Dermis blood vessel endothelial cell (primary cell): ENCODE measurements at regions not wholly inside any gene's neighbourhood (a gene's known extent, or its start where the extent isn't known, plus 50 kb on each side); places are given as distances from the start of the nearest gene placed in this dataset.
"Not testable (repeated sequence)": the region's sequence is repeated elsewhere in the genome, so short reads cannot be mapped to it uniquely, and the experiment has no call there.

ENCODE experiments used
- DNase-seq: peaks from one replicate; pipeline ENCODE4 v3.0.0; 2010

DNA sequence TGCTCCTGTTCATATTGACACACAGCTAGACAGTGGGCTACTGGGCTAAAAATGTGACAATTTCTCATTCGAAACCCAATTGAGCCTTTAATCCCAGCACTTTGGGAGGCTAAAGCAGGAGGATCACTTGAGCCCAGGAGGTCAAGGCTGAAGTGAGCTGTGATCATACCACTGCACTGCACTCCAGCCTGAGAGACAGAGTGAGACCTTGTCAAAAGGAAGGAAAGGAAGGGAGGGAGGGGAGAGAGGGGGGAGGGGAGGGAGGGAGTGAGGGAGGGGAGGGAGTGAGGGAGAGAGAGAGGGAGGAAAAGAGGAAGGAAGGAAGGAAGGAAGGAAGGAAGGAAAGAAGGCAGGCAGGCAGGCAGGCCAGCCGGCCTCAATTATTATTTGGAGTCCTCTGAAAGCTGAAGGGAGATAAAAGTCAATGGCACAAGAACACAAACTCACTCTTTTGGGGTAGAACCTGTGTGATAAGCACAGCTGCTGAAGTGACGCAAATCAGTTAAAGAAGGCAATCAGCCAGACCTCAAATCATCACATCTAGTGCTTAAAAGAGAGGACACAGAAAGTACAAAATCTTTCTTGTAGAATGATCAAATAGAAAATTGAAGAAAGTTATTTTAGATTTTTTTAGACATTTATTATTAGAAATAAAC lies 98.1 kb downstream of the CCDC71L start:
- DNase-seq: no peak

- no peak for DNase-seq
Measured at GRCh38 chr7:106561666-106562411, 99.1 kb downstream of the CCDC71L start.

DNA sequence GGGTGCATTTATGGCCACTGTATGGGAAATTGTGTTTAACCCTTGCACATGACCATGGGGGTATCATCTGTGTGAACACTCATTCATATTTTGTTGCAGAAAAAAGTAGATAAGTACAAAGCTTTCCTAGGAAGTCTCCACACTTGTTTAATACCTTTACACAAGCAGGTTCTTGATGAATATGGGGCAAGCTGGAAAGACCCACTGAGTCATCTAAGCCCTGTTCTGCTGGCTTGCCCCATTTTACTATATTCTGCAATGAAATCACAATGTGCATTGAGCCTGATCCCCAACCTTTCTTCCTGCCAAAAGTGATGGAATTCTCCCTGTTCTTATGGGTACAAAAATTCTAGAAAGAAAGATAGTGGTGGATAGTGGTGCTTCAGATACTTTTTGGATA lies 99.8 kb downstream of the CCDC71L start:
- no peak for DNase-seq

DNA sequence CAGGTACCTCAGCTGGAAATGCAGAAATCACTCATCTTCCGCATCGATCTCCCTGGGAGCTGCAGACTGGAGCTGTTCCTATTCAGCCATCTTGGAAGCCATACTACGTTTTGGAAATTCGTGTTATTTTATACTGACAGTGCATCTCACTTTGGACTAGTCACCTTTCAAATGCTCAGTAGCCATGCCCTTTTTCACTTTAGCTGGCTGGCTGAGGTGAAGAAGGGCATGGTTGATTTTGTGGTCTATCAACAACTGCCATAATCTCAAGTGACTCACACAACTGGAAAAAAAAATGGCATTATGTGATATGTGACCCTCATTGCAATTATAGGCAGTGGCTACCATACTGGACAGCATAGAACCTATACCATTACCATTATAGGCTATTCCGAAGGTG lies 100.5 kb downstream of the CCDC71L start:
- DNase-seq: no peak

DNA sequence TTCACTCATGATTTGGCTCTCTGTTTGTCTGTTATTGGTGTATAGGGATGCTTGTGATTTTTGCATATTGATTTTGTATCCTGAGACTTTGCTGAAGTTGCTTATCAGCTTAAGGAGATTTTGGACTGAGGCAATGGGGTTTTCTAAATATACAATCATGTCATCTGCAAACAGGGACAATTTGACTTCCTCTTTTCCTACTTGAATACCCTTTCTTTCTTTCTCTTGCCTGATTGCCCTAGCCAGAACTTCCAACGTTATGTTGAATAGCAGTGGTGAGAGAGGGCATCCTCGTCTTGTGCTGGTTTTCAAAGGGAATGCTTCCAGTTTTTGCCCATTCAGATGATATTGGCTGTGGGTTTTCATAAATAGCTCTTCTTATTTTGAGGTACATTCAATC lies 104.7 kb downstream of the CCDC71L start:
- DNase-seq: not testable (repeated sequence)

DNA sequence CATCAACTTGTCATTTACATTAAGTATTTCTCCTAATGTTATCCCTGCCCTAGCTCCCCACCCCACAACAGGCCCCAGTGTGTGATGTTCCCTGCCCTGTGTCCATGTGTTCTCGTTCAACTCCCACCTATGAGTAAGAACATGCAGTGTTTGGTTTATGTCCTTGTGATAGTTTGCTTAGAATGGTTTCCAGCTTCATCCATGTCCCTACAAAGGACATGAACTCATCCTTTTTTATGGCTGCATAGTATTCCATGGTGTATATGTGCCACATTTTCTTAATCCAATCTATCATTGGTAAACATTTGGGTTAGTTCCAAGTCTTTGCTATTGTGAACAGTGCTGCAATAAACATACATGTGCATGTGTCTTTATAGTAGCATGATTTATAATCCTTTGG lies 106.3 kb downstream of the CCDC71L start:
- not testable (repeated sequence) for DNase-seq

- DNase-seq: no peak
Measured at GRCh38 chr7:106553446-106553836, 107.5 kb downstream of the CCDC71L start.

GRCh38 chr7:106552645-106553445 lies 108.1 kb downstream of the CCDC71L start:
- DNase-seq: no peak

DNA sequence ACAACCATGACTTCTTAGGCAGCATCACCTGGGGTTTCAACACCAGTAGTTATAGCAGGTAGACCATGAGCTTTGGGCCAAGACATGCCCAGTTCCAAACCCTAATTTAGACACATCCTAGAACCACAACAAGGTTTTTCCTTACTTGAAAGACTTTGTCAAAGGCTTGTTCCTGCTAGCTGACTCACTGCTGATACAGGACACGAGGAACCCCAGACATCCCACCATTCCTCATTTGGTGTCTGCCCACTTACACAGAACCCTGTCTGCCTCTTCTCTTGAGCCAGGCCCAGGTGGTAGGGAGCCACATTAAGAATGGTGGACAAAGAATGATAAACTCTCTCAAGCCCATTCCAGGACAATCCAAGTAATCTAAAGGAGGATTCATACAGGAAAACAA lies 109.0 kb downstream of the CCDC71L start:
- DNase-seq: no peak

- no peak for DNase-seq
Measured at GRCh38 chr7:106548491-106548890, 112.5 kb downstream of the CCDC71L start.

DNA sequence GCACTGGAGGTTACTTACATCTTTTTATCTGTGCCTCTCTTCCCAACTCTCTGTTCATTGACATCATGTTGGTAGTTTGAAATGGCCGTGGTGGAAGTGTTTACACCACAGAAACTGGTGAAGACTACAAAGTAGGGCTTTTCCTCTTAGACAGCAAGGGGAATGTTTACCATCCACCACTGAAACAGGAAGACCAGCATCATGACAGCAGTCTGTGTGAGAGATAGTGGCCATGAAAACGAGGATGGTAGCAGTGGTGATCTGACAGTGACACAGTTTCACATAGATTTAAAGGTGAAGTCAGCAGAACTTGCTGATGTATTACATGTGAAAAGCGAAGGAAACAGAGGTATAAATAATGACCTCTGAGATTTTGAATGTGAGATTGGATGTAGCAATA lies 115.7 kb downstream of the CCDC71L start:
- no peak for DNase-seq

DNA sequence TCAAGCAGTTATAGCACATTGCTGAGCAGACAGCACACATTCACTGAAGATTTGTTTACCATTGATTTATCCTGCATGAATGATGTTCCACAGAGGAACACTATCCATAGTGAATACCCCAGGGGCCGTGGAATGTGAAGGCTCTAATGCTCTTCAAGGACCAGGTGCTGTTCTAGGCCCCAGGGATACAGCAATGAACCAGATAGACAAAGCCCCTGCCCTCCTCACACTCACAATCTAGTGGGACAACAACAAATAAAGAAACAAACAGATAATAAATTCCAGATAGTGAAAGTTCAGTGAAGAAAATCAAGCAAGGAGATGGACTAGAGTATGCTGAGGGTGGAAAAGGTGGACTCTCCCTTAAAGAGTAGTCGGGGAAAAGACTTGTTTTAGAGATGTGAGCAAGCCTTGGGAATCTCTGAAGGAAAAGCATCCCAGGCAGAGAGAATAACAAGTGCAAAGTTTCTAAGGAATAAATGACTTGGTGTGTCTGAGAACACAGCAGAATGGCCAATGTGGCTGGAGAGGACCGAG lies 117.7 kb downstream of the CCDC71L start:
- DNase-seq: no peak

GRCh38 chr7:106542550-106543220 lies 118.3 kb downstream of the CCDC71L start:
- DNase-seq: peak; percentile 95

GRCh38 chr7:106538638-106539037 lies 122.3 kb downstream of the CCDC71L start:
- DNase-seq: peak; percentile 98

- DNase-seq: peak; percentile 44
Measured at GRCh38 chr7:106537119-106537518, 123.8 kb downstream of the CCDC71L start.

GRCh38 chr7:106536079-106536478 lies 124.9 kb downstream of the CCDC71L start:
- no peak for DNase-seq

DNA sequence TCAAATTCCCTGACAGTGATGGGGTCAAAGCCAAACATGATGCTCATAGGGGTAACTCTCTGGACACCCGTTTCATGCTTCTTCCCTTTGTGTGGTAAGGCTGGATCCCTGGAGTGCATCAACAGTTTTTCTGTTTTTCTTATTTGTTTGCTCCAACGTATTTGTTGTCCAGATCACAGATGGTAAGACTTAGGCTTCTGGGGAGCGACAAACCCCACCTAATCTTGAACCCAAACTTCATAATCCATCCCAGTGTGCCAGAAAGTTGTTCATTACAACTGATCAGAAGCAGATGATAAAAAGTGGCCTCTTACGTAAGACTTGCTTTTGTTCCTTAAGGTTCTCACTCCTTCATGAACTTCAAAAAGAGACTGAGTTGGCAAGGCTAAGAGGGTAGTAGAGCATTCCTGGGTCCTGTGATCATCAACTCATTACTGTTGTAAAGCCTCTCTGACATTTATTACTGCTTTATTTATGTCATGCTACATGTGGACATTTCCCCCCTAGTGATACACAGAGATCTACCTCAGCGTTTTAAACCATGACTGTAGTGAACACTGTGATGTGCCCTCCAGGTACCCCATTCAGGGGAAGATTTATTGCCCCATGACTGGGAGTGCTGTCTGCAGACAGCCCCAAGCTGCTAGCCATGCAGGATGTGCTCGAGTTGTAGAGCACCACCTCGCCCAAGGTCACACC lies 125.6 kb downstream of the CCDC71L start:
- DNase-seq: no peak

GRCh38 chr7:106534271-106534846 lies 126.6 kb downstream of the CCDC71L start:
- DNase-seq: peak; percentile 13

DNA sequence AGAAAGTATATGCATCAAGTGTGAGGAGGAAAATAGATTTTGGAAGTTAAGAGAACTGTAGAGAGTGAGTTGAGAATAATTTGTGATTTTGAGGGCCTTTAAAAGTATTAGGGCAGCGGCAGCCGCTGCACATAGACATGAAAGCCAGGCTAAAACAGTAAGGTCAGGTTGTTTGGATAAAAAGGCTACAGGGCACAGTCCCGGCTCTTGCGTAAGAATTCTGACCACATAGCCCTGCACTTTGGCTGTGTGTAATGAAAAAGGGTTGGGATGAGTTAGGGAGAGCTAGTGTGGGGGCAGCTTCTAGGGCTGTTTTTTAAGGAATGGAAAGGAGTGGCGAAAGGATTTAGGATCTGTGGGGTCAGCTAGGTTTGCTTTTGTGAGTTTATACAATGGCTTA lies 130.8 kb downstream of the CCDC71L start:
- DNase-seq: not testable (repeated sequence)

DNA sequence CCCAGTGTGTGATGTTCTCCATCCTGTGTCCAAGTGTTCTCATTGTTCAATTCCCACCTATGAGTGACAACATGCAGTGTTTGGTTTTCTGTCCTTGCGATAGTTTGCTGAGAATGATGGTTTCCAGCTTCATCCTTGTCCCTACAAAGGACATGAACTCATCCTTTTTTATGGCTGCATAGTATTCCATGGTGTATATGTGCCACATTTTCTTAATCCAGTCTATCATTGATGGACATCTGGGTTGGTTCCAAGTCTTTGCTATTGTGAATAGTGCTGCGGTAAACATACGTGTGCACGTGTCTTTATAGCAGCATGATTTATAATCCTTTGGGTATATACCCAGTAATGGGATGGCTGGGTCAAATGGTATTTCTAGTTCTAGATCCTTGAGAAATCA lies 134.3 kb downstream of the CCDC71L start:
- DNase-seq: not testable (repeated sequence)

DNA sequence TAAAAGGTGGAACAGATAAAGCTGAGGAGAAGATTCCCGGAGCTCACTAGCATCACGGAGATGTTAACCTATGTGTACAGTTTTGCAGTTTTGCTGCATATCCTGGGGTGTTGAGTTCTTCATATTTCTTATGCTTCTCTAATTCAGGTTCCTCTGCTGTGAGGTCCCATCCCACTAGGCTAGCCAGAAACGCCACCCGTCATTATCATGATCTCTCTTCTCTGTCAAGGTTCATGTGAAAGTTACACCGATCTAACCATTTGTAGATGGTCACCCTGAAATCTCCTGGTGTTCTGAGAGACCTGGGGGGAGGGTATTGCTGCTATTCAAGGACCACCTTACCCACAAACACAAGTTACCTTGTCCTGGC lies 136.3 kb downstream of the CCDC71L start:
- DNase-seq: no peak

GRCh38 chr7:106523482-106523881 lies 137.5 kb downstream of the CCDC71L start:
- peak; percentile 80 for DNase-seq
